Neural cell (in vitro differentiated cells): ENCODE measurements at regions not wholly inside any gene's neighbourhood (a gene's known extent, or its start where the extent isn't known, plus 50 kb on each side); places are given as distances from the start of the nearest gene placed in this dataset.

Source experiments
- H2AFZ ChIP-seq: fragments of 200-600, 300-800 bp; sonication (generic), shearing (Covaris generic); 2 replicates; pipeline ENCODE4 v1.6.0; 2014; ENCODE audit warnings: low read depth, mild to moderate bottlenecking, antibody characterized with exemption, low read length, moderate library complexity
- H3F3A ChIP-seq: fragments of 200-600 bp; shearing (Covaris generic); 2 replicates; pipeline ENCODE4 v1.6.1; 2016; ENCODE audit warnings: mild to moderate bottlenecking, moderate library complexity, mixed read lengths, antibody characterized with exemption, low read length; ENCODE audit not compliant: insufficient read depth, poor library complexity, severe bottlenecking
- H3K27ac ChIP-seq: fragments of 200-600, 300-800 bp; sonication (generic), shearing (Covaris generic); 2 replicates; pipeline ENCODE4 v1.5.1; 2014; ENCODE audit warnings: mild to moderate bottlenecking, low read length, moderate library complexity
- H3K27me3 ChIP-seq: fragments of 300-800, 200-600 bp; sonication (generic), shearing (Covaris generic); 2 replicates; pipeline ENCODE4 v1.6.0; 2014; ENCODE audit warnings: mild to moderate bottlenecking, low read depth, low read length, moderate library complexity; ENCODE audit not compliant: insufficient read depth
- H3K36me3 ChIP-seq: fragments of 300-800, 200-600 bp; sonication (generic), shearing (Covaris generic); 2 replicates; pipeline ENCODE4 v1.5.1; 2014; ENCODE audit warnings: mild to moderate bottlenecking, antibody characterized with exemption, low read length, moderate library complexity; ENCODE audit not compliant: insufficient read depth
- H3K4me2 ChIP-seq: fragments of 300-800, 200-600 bp; sonication (generic), shearing (Covaris generic); 2 replicates; pipeline ENCODE4 v1.6.0; 2014; ENCODE audit warnings: mild to moderate bottlenecking, low read length
- H3K4me3 ChIP-seq: fragments of 300-800, 200-600 bp; sonication (generic), shearing (Covaris generic); 2 replicates; pipeline ENCODE4 v1.5.1; 2014; ENCODE audit warnings: mild to moderate bottlenecking, low read length, moderate library complexity
- H3K79me2 ChIP-seq: fragments of 200-600 bp; shearing (Covaris generic); replicated peaks from 2 replicates; pipeline ENCODE4 v1.6.0; 2014; ENCODE audit warnings: mild to moderate bottlenecking, low read length, moderate library complexity; ENCODE audit not compliant: insufficient read depth
- H3K9ac ChIP-seq: fragments of 300-800, 200-600 bp; sonication (generic), shearing (Covaris generic); 2 replicates; pipeline ENCODE4 v1.6.1; 2016; ENCODE audit warnings: mild to moderate bottlenecking, low read length, mixed read lengths
- H3K9me2 ChIP-seq: fragments of 200-600 bp; shearing (Covaris generic); 2 replicates; pipeline ENCODE4 v1.6.1; 2016; ENCODE audit warnings: mild to moderate bottlenecking, low read length, mixed read lengths; ENCODE audit not compliant: insufficient read depth
- H3K9me3 ChIP-seq: fragments of 200-600, 300-800 bp; sonication (generic), shearing (Covaris generic); 2 replicates; pipeline ENCODE4 v1.6.1; 2016; ENCODE audit warnings: mild to moderate bottlenecking, mixed run types, low read length, moderate library complexity, mixed read lengths
- H4K20me1 ChIP-seq: fragments of 200-600 bp; shearing (Covaris generic); 2 replicates; pipeline ENCODE4 v1.6.1; 2016; ENCODE audit warnings: mild to moderate bottlenecking, mixed run types; ENCODE audit not compliant: insufficient read depth
- CTCF ChIP-seq: fragments of 450-650 bp; IDR thresholded peaks from 2 replicates; pipeline ENCODE4 v1.5.1; 2014; ENCODE audit warnings: antibody characterized with exemption, mild to moderate bottlenecking, moderate library complexity; ENCODE audit not compliant: poor library complexity, severe bottlenecking
- EP300 ChIP-seq: fragments of 450-650 bp; conservative IDR thresholded peaks from 2 replicates; pipeline ENCODE4 v1.6.1; 2014; ENCODE audit warnings: antibody characterized with exemption, mild to moderate bottlenecking, moderate library complexity; ENCODE audit not compliant: poor library complexity, severe bottlenecking
- EZH2 ChIP-seq: fragments of 200-600, 300-800 bp; shearing (Covaris generic), sonication (generic); IDR thresholded peaks from 2 replicates; pipeline ENCODE4 v1.6.1; 2014; ENCODE audit warnings: antibody characterized with exemption, low read length, borderline replicate concordance, mild to moderate bottlenecking; ENCODE audit not compliant: insufficient read depth, poor library complexity, severe bottlenecking
- MXI1 ChIP-seq: fragments of 450-650 bp; conservative IDR thresholded peaks from 2 replicates; pipeline ENCODE4 v1.6.1; 2014; ENCODE audit warnings: antibody characterized with exemption, mild to moderate bottlenecking; ENCODE audit not compliant: poor library complexity, severe bottlenecking
- POLR2AphosphoS5 ChIP-seq: IDR thresholded peaks from 2 replicates; pipeline ENCODE4 v1.6.1; 2012
- RAD21 ChIP-seq: fragments of 450-650 bp; conservative IDR thresholded peaks from 2 replicates; pipeline ENCODE4 v1.6.1; 2014; ENCODE audit warnings: antibody characterized with exemption, mild to moderate bottlenecking, moderate library complexity
- REST ChIP-seq: IDR thresholded peaks from 2 replicates; pipeline ENCODE4 v1.6.1; 2012; ENCODE audit warnings: borderline replicate concordance
- TAF1 ChIP-seq: IDR thresholded peaks from 2 replicates; pipeline ENCODE4 v1.6.1; 2012; ENCODE audit warnings: low read depth

GRCh38 chr2:13227578-13227977 is 510.8 kb downstream of the TRIB2 start:
- H3F3A ChIP-seq: no peaks in the 10 kb centered on the region
- H3K27me3 ChIP-seq: no peaks in the 10 kb centered on the region
- H3K4me2 ChIP-seq: no peak overlapping the region
- no peaks in the 10 kb centered on the region for H3K9me3 ChIP-seq
- no peaks in the 10 kb centered on the region for H3K79me2 ChIP-seq
- H3K36me3 ChIP-seq: no peaks in the 10 kb centered on the region
- no peak for TF ChIP-seq TAF1
- no peak for TF ChIP-seq EP300
- no peak for TF ChIP-seq POLR2AphosphoS5
- TF ChIP-seq EZH2: no peak
- TF ChIP-seq MXI1: no peak
- TF ChIP-seq REST: no peak
- no peak for TF ChIP-seq RAD21
- no peaks in the 10 kb centered on the region for H4K20me1 ChIP-seq
- H3K4me3 ChIP-seq: no peak overlapping the region
- no peak overlapping the region for H3K27ac ChIP-seq
- H3K9ac ChIP-seq: no peak overlapping the region
- H2AFZ ChIP-seq: no peak overlapping the region
- no peaks in the 10 kb centered on the region for H3K9me2 ChIP-seq

- H2AFZ ChIP-seq: no peak overlapping the region
- no peak overlapping the region for H3K4me2 ChIP-seq
- H3K9me3 ChIP-seq: no peaks in the 10 kb centered on the region
- H4K20me1 ChIP-seq: no peaks in the 10 kb centered on the region
- no peaks in the 10 kb centered on the region for H3K9me2 ChIP-seq
- H3K27me3 ChIP-seq: no peaks in the 10 kb centered on the region
- H3K36me3 ChIP-seq: no peaks in the 10 kb centered on the region
- H3F3A ChIP-seq: no peaks in the 10 kb centered on the region
- H3K79me2 ChIP-seq: no peaks in the 10 kb centered on the region
- H3K9ac ChIP-seq: no peak overlapping the region
- H3K4me3 ChIP-seq: no peak overlapping the region
- no peak for TF ChIP-seq CTCF
- TF ChIP-seq EZH2: no peak
- no peak for TF ChIP-seq POLR2AphosphoS5
- no peak for TF ChIP-seq MXI1
- H3K27ac ChIP-seq: no peak overlapping the region
Observed at GRCh38 chr2:13230221-13230620, 513.5 kb downstream of the TRIB2 start.

GRCh38 chr2:13240061-13240460 is 523.3 kb downstream of the TRIB2 start:
- H3K36me3 ChIP-seq: no peaks in the 10 kb centered on the region
- no peak overlapping the region for H3K9ac ChIP-seq
- no peaks in the 10 kb centered on the region for H4K20me1 ChIP-seq
- H3K9me3 ChIP-seq: no peaks in the 10 kb centered on the region
- no peaks in the 10 kb centered on the region for H3K9me2 ChIP-seq
- H3K4me3 ChIP-seq: no peak overlapping the region
- H2AFZ ChIP-seq: no peak overlapping the region
- no peak overlapping the region for H3K4me2 ChIP-seq
- no peaks in the 10 kb centered on the region for H3F3A ChIP-seq
- TF ChIP-seq EP300 (no peak), EZH2 (no peak), RAD21 (no peak)
- H3K27ac ChIP-seq: no peak overlapping the region
- no peaks in the 10 kb centered on the region for H3K27me3 ChIP-seq
- H3K79me2 ChIP-seq: no peaks in the 10 kb centered on the region
